GM19395 (cell line): ENCODE measurements at regions not wholly inside any gene's neighbourhood (a gene's known extent, or its start where the extent isn't known, plus 50 kb on each side); places are given as distances from the start of the nearest gene placed in this dataset.
"Not testable (repeated sequence)": the region's sequence is repeated elsewhere in the genome, so short reads cannot be mapped to it uniquely, and the experiment has no call there.

Source experiments
- ATAC-seq: cut with Tn5 transposase; IDR thresholded peaks from one replicate; pipeline ENCODE4 v1.9.1; 2021; ENCODE audit warnings: mild to moderate bottlenecking, moderate library complexity; ENCODE audit not compliant: unreplicated experiment

DNA sequence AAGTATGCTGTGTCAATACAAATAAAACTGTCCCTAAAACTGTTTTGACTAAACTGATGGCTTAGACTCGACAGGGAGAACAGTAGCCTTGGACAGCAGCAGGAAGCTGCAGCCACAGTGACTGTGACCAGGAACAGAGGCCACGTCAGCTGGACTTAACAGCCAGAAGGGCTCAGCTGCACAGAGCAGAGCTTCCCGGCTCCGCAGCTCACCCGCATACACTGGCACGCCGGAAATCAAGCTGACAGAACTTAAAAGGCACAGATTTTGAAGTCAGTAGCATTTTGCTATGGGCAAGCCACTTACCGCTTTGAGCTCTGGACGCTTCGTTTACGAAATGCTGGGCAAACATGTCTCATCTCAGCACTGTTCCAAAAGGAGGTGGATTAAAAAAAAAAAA is 769.7 kb upstream of the AUTS2 start:
- ATAC-seq: no peak

DNA sequence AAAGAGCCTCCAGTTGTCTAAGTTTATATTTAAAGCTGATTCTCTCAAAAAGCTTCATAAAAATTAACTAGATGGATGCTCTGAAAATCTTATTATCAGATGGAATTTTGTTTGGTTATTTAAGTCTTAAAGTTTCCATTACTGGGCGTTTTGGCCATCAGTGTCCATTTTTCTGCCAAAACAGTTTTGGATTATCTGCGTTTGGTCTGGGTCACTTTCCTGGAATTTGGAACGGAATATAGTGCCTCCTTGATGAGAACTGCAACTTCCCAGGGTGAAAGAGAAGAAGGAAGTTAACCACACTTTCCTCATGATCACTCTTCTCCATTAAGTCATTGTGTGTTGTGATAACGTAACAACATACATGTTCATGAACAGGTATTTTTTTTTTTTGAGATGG is 764.9 kb upstream of the AUTS2 start:
- ATAC-seq: no peak

DNA sequence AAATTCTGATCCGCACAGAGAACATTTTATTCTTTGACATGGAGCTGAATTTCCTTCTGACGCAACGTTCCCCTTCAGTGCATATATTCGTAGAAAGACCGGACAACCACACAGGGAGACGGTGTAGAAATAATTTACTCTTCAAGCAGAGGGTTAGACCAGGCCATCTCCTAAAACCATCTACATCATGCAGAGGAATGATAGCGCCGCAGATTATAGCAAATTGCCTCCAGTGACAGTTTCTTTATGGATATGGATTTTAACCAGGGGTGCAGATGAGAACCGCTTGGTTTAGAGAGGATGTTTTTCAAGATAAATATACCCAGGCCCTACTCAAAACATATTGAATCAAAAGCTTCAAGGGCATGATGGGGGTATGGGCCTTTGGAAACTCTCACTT is 759.3 kb upstream of the AUTS2 start:
- ATAC-seq: no peak

DNA sequence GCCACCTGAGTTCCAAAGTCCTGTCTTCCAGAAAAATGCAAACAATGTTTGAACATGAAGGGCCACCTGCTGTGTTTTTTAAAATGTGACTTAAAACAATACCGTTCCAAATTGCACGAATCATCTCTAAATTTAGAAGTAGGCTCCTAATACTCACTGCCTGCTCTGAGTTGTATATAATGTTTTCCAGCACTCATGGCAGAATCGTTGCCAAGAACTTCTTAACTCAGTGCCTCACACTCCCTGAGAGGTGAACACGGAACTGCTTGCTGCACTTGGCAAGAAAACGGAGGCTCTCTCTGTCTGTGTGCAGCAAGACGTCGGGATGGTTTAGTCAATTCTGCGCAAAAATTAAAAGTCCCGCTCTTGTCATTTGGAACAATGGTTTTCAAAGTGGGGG is 757.3 kb upstream of the AUTS2 start:
- ATAC-seq: no peak

DNA sequence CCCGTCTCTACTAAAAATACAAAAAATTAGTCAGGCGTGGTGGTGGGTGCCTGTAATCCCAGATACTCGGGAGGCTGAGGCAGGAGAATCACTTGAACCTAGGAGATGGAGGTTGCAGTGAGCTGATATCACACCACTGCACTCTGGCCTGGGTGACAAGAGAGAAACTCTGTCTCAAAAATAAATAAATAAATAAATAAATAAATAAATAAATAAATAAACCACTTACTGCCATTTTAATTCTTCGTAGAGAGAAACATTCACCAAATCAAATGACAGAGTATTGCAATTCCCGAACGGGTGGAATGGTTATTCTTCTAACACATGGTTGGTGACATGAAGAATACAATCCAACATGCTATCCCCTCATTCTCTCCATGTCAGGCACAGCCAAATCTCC is 754.3 kb upstream of the AUTS2 start:
- not testable (repeated sequence) for ATAC-seq

DNA sequence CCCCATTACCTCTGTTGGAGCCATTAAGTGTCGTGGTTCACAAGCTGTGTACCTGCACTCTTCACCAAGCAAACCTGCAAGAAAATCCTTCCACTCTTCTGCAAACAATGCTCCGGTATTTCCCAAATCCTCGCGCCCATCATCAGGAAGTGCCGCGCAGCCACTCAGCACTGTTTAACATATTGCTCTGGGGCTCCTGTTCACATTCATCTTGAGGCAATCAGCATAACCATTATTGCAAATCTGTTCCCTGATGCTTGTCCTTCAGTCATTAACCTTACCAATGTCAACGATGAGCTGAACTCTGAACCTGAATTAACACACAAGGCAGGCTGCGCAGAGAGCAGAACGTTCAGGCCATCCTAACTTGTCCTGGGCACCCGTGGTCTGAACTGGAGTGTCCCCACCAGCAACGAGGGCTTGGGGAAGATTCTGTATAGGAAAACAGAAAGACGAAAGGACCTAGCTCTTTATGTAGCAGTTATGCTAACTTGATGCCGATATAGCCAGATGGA is 751.4 kb upstream of the AUTS2 start:
- no peak for ATAC-seq

DNA sequence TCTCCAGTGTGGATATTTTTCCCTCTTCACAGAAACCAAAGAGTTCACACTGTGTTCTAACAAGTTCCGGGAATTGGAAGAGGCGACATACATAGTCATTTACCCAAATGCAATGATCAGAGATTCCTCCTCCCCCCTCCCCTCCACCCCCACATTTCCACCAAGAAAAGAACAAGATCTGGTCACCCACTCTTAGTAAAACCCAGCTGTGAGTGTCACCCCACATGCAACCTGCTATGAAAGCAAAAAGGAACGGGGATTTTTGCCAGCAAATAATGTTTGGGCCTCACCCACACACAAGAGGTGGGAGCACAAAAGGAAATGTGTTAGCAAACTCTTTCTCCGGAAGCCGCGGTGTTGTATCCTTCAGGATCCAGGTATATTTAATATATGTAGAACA is 745.0 kb upstream of the AUTS2 start:
- ATAC-seq: no peak

DNA sequence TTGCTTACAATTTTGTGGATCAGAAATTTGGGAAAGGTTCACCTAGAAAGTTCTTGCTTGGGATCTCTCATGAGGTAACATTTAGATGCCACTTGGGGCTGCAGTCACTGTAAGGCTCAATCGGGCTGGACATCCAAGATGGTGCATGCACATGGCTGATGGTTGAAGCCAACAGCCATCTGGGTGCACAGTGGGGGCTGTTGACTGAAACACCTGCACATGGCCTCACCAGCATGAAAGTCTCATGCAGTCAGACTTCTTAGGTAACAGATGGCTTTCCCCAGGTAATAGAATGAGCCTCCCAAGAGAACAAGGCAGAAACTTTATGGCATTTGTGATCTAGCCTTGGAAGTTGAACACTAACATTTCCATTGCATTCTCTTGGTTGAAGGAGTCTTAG is 740.7 kb upstream of the AUTS2 start:
- no peak for ATAC-seq

DNA sequence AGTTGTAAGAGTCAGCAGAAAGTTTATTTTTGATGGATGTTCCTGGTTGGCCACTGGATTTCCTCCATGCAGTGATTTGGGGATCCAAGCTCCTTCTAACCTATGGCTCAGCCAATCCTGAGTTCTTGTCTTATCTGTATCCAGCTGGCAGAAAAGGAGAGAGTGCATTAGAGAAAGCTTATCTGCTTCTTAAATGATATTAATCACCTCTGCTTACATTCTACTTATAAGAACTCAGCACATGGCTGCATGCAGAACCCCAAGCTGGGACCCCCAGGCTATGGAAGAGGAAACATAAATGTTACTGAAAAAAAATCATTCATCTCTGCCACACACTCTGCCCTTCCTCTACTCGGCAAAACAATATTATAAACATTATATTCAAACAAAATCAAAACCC is 739.8 kb upstream of the AUTS2 start:
- no peak for ATAC-seq

DNA sequence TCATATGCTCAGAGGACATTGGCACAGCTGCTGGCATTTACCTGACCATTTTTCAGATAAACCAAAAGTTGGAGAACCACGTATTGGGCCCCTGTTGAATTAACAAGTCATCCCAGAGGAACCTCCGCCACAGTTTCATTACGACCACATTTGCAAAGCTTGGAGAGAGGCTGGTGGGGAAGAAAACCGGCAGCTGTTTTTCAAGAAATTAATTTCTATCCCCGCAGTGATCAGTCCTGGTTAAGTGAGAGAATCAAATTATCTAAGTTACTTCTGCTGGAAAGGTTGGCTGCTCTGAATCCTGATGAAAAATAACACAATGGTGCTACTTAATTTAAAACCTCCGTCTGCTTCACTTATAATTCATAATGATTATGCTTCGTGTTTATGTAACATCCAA is 737.1 kb upstream of the AUTS2 start:
- ATAC-seq: no peak

DNA sequence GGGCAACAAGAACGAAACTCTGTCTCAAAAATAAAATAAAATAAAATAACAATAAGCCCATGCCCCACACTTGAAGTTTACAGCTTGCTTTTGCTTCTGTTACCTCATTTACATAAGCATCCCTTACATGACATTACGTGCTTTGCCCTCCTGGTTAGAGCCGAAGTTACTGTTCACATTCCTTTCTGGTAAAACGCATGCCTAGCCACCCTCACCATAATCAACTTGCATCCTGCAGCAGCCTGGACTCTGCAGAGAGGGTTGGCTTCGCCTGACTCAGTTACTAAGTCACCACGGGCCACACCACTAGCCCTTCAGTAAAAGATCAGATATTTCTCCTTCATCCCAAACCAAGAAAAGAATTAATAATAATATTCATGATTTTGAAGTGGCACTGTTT is 736.0 kb upstream of the AUTS2 start:
- no peak for ATAC-seq

DNA sequence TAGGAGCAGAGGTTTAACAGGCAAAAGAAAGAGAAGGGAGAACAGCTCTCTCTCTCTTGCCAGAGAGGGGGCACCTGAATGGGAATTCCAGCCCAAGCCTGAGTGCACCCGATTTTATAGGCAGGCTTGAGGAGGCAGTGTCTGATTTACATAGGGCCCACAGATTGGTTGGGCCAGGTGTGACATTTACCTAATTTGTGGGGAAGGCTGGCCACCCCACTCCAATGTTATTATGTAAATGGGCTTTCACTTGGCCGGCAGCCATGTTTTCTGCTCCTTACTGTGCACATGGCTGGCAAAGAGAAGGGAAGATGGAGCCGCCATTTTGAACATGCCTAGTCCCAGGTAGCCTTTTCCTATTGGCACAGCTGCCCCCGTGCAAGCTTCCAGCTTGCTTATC is 735.5 kb upstream of the AUTS2 start:
- ATAC-seq: no peak

DNA sequence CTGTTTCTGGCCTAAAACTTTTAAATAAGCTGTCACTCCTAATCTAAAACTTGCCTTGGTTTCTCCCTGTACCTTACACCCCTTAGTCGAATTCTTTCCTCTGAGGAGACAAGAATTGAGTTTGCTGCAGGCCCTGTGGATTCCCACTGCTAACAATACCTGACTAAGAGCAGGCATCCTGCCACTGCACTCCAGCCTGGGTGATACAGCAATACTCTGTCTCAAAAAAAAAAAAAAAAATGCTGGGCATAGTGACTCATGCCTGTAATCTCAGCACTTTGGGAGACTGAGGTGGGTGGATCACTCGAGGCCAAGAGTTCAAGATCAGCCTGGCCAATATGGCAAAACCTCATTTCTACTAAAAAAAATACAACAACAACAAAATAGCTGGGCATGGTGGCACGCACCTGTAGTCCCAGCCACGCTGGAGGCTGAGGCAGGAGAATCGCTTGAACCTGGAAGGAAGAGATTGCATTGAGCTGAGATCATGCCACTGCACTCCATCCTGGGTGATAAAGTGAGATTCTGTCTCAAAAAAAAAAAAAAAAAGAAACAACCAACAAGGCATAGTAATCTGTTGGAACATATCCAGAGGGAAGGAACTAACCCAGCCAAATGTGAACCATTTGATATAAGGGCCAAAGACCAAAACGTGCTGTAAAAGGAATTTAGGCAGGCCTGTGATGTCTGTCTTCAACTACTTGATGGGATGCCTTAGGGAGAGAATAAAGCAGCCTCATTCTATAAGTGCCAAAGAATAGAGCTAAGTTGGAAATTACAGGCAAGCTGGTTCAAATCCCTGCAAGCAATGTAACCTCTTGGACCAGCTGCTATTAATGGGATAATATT is 732.7 kb upstream of the AUTS2 start:
- ATAC-seq: no peak

DNA sequence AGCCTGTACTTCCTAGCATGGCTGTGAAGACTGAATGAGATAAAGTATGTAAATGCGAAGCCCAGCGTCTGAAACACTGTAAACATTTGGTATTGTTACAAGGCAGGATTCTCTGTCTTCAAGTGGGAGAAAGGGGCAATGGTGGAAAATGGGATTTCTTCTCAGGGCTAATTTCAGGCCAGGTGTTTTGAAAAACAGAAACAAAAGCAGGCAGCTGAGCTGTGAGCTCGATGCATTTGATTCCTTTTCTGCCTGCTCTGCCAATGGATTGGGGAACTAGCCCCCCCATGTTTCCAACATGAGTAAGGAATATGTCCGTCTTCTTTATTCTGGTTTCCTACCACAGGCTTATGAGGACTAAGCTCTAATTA is 732.1 kb upstream of the AUTS2 start:
- ATAC-seq: no peak

DNA sequence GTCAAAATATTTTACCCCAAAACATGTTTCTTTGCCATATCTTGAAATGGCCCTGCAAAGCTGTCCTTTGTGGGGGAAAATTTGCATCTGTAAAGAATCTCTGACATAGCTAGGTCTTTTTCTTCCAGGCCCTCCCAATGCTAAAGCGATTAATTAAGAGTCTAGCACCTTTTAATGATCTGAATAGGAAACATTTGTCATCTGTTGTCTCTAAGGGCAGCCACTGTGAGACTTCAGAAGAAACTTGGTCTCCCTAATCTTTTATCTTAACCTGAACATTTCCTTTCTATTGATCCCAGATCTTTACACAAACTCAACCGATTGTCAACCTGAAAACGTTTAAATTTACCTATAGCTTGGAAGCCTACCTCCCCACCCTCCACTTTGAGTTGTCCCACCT is 731.6 kb upstream of the AUTS2 start:
- not testable (repeated sequence) for ATAC-seq

DNA sequence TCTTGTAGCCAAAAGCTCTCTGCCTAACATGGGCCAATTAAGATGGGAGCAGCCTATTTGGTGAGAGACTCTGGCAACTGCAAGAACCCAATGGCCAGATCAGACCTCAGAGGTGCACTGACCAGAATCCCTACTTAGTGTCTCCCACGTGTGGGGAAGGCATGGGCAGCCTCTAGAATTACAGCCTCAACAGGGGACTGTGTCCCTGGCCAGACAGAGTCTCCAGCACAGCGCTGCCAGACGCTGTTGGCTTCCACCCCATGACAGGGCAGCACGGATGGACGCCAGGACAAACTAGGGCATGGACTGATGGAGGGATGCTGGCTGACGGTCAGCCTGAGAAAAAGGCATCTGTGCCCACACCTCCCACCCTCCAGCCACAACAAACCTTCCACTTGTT is 729.3 kb upstream of the AUTS2 start:
- no peak for ATAC-seq

DNA sequence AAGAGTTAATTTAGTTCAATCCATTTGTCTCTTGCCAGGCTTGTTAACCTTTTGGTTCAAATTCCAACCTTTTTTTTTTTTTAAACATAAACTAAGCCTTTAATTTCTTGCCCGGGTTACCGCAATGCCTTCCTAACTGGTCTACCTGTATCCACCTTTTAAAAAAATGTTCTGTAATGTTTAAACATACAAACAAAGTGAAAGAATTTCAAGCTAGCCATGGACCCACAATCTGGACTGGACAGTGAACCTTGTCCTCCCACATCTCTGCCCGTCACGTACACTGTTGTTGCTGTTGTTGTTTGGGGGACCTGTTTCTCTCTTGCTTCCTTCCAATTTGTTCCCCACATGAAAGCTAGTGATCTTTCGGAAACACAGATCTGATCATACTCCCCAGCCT is 724.7 kb upstream of the AUTS2 start:
- no peak for ATAC-seq

DNA sequence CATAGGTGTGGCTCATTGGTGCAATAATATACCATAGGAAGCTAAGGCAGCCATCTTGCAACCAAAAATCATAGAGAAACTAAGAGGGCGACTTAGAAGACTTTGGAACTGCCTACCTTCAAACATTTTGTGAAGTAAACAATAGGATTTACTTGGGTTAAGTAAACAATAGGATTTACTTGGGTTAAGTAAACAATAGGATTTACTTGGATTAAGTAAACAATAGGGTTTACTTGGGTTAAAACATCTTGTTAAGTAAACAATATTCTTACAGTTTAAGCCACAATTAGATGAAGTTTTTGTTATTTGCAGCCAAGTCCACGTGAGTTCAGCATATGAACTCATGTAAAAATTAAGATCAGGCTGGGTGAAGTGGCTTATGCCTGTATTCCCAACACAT is 722.4 kb upstream of the AUTS2 start:
- ATAC-seq: no peak

DNA sequence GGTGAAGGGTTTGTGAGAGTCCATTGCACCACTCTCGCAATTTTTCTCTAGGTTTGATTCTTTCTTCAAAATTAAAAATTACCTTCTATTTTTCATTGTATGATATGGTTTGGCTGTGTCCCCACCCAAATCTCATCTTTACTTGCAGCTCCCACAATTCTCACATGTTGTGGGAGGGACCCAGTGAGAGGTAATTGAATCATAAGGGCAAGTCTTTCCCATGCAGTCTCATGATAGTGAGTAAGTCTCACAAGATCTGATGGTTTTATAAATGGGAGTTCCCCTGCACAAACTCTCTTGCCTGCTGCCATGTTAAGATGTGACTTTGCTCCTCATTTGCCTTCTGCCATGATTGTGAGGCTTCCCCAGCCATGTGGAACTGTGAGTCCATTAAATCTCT is 711.2 kb upstream of the AUTS2 start:
- ATAC-seq: not testable (repeated sequence)

DNA sequence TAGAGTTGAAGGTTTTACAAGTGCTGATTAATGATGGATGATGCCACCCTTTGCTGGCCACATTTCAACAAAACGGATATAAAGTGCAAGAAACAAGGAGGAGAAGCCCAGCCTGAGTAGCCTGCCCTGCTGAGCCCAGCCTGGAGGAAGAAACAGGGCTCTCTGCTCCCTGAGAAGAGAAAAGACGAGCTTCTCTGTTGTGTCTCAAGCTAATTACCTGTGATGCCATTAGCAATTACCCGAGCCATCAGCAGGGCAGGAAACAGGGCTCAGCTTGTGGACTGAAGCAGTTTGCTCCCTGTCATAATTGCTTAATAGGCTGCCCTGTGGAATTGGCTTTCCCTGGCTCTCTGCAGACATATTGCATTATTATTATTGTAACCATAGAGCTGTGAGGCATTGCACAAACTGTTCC is 709.3 kb upstream of the AUTS2 start:
- no peak for ATAC-seq

DNA sequence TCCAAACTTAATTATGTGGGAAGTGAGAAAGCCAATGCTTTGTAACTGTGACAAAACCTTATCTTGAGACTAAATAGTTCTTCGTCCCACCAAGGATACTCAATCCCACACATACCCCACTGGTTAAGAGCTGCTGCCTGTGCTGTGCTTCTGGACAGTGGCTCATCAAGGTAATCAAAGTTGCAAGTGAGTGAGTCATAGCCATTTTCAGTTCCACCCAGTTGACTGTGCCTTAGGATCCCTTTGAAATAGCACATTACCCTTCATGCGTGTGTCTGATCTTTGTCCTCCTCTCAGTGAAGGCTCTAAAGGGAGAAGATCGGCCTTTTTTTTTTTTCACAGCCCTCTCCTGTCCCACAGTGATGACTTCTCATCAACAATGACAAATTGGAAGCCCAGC is 706.0 kb upstream of the AUTS2 start:
- no peak for ATAC-seq

DNA sequence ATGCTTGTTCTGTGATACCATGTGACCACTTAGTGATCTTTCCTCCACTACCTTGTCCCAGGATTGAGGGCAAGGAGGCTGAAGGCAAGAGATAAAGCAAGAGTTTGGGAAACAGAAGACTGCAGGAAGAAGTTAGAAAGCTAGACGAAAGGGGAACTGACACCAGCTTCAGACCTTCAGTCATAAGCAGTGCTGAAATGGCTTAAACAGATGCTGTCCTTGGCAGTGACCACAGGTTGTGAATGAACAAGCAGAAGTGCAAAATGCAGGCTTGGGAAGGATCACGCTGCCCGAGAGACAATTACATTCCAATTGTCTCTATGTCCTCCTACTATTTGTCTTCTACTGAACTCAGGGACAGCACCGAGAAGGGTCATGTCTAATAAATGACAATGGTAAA is 704.9 kb upstream of the AUTS2 start:
- ATAC-seq: no peak

DNA sequence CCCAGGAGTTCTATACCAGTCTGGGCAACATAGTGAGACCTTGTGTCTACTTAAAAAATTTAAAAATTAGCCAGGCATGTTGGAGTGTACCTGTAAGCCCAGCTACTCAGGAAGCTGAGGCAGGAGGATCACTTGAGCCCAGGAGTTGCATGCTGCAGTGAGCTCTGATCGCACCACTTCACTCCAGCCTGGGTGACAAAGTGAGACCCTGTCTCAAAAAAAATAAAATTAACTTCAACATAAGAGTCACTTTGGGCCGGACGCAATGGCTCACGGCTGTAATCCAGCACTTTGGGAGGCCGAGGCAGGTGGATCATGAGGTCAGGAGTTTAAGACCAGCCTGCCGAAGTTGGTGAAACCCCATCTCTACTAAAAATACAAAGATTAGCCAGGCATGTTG is 699.1 kb upstream of the AUTS2 start:
- ATAC-seq: not testable (repeated sequence)
